NCI-H2171 treated with DMSO at 0.1 percent for 48 hours (cell line): ENCODE measurements at regions not wholly inside any gene's neighbourhood (a gene's known extent, or its start where the extent isn't known, plus 50 kb on each side); places are given as distances from the start of the nearest gene placed in this dataset.
"Not testable (repeated sequence)": the region's sequence is repeated elsewhere in the genome, so short reads cannot be mapped to it uniquely, and the experiment has no call there.

ENCODE experiments used
- DNase-seq: peaks from one replicate; lab custom pipeline; 2025; lab: John Stamatoyannopoulos, UW

- no peak for DNase-seq
These were observed 188.6 kb downstream of the PRL start for GRCh38 chr6:22108199-22108598.

DNA sequence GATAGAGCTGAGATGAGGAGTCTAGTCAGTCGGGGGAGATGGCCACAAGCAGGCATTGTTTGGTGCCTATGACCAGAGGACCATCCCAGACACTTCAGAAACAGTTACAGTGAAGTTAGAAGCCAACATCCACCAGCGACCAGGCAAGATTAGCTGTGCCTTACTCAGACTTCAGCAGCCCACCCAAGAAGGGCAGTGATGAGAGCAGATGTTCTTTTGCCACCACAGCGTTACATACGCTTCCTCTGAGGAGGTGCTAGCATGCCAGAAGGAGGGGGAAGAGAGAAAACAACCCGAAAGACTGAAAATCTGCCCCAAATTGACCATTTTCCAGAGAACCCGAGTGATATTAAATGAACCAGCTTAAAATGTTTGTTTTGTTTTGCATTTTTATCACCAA, 186.8 kb downstream of the PRL start:
- DNase-seq, result no peak

DNA sequence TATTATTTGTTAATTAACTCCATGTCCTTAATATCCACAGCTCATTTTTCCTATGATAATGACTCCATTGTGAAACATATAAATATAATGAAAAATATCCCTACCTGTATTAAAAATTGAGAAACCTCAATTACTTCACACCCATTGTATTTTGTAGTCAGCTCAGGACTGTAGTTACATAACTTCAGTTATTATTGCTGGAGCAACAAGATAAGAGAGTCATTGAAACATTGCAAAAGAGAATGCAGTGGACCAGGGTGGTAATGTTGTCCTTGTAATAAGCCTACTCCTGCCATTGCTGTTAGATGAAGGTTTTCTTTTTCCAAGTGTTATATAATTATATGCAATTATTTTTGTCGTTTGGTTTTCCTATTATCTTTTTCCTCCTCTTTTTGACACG, 184.4 kb downstream of the PRL start:
- no peak for DNase-seq

- no peak for DNase-seq
These were observed 183.6 kb downstream of the PRL start for GRCh38 chr6:22113026-22113766.

DNA sequence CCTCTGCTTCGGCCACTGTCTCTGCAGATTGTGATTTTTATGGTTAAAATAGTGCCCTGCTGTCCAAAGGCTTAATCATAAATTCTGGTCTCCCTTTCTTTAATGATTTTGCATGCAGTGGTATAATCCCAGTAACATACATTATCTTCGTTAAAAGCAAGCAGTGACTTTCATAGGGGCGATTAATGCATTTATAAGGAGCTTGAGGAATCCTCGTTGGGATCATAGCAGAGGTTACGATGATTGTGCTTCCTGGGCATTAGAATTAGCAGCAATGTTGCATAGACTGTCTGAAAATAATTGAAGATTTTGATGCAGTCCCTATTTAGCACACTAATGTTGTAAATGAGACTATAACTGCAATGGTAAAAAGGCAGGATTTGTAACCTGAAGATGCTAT, 181.3 kb downstream of the PRL start:
- no peak for DNase-seq

- no peak for DNase-seq
These were observed 179.2 kb downstream of the PRL start for GRCh38 chr6:22117631-22118030.

GRCh38 chr6:22119500-22119899, 177.3 kb downstream of the PRL start:
- no peak for DNase-seq

- DNase-seq, result no peak
These were observed 172.1 kb downstream of the PRL start for GRCh38 chr6:22124756-22125155.

DNA sequence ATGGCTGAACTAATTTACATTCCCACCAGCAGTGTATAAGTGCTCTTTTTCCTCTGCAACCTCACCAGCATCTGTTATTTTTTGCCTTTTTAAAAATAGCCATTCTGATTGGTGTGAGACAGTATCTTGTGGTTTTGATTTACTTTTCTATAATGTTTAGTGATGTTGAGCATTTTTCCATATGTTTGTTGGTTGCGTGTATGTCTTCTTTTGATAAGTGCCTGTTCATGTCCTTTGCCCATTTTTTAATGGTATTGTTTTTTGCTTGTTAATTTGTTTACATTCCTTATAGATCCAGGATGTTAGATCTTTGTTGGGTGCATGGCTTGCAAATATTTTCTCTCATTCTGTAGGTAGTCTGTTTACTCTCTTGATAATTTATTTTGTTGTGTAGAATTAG, 169.9 kb downstream of the PRL start:
- no peak for DNase-seq

GRCh38 chr6:22129751-22130150, 167.1 kb downstream of the PRL start:
- DNase-seq, result no peak

- DNase-seq, result no peak
These were observed 164.2 kb downstream of the PRL start for GRCh38 chr6:22132656-22133055.

DNA sequence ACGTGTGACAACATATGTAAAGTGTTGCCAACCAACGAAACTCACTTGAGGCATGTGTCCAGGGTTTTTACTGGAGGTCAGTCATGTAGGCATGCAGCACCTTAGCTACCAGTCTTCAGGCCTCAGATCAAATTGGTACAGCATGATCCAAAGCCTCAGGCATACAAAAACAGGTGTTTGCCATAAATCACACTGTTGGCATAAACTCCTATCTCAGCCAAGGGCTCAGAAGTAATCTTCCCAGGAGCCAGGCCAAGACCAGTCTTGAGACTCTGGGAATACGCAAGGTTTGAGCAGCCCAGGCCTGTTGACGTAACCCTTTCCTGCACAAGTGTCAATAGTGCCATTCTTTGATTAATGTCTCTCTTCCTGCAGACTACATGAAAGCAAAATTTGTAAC, 163.5 kb downstream of the PRL start:
- DNase-seq, result no peak

DNA sequence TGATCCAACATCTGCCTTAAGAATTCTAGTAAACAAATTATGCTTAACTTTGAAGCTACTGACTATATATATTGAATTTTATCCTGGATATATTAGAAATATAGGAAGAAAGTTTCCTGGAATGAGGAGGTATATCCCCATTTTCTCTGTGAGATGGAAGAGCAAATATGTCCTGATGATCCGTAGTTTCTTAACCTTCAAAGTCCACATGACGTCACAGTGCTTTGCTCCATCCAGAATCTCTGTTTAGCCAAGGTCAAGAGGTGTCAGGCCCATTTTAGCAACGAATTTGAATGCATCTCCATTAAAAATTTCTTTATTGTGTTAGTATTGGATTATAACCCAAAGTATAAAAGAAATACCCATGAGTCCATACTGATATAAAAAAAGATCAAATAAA, 162.5 kb downstream of the PRL start:
- no peak for DNase-seq

GRCh38 chr6:22135395-22135794, 161.4 kb downstream of the PRL start:
- DNase-seq, result no peak

GRCh38 chr6:22140736-22141135, 156.1 kb downstream of the PRL start:
- DNase-seq, result not testable (repeated sequence)

DNA sequence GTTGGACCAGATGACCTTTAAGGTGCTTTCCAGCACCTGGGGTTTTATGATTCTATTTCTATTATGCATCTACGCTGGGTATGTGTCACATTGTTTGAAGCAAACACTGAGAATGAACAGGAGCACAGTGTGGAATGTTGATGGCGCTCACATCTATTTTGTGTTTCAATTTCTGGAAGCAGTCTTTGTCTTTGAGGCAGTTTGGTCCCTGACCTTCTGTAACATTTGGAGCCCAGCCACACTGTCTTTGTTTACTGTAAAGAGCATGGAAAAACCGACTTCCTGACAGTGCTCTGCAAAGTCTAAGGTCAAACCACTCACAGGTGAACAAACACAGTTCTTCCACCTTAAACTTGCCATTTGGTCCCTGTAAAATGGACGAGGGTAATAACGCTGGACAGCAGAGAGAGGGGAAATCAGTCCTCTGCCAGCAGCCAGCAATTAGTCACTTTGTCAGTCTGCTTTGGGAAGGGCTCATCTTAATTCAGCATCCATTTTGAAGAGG, 155.5 kb downstream of the PRL start:
- DNase-seq, result no peak

GRCh38 chr6:22142856-22143255, 154.0 kb downstream of the PRL start:
- no peak for DNase-seq

- DNase-seq, result no peak
These were observed 151.5 kb downstream of the PRL start for GRCh38 chr6:22145376-22145775.

DNA sequence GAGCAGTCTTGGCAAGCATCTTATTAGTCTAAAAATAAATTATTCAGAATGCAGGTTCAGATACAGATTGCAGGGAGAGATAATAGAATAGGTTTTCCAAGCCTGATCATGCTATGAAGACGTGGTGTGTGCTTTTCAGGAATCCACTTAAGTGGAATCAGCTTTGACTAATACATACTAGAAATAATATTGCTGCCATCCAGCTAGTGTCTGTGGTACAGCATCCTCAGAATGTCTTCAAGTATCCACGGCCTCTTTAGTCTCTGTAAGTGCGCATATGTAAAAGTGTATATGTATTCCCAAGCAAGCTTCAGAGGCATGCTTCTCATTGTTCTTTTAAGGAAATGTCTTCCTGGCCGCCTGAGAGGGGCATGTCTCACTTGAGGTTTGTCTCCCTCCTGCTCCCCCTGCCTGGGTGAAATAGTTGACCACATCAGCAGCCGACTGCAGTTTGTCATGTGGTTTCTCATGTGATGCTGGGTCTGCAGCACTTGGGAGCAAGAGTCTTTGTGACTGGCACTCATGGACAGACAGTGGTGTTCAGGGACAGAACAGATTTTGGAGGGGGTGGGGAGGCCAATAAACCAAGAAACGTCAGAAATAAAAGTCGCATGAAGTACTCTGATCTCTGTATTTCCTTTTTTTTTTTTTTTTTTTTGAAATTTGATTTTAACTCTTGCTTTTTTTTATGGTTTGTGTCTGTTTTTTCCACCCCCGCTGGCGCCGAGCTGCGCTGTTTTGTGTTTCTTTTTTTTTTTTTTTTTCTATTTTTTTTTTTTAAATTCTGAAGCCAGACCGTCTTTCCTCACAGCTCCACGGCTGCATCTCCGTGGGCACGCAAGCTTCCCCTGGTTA, 150.8 kb downstream of the PRL start:
- DNase-seq, result peak; percentile 17

DNA sequence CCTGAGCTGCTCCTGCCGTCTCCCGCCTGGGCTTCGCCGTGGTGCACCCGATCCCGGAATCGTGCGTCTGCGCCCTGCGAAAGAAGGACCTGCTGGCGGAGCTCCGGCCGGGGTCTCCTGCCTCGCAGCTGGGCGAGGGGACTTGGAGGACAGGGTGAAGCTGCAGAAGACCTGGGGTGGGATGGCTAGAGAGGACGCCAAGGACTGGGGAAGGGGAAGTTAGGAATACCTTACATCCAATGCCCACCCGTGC, 150.2 kb downstream of the PRL start:
- DNase-seq, result no peak

- DNase-seq, result no peak
These were observed 149.7 kb downstream of the PRL start for GRCh38 chr6:22146931-22147701.

DNA sequence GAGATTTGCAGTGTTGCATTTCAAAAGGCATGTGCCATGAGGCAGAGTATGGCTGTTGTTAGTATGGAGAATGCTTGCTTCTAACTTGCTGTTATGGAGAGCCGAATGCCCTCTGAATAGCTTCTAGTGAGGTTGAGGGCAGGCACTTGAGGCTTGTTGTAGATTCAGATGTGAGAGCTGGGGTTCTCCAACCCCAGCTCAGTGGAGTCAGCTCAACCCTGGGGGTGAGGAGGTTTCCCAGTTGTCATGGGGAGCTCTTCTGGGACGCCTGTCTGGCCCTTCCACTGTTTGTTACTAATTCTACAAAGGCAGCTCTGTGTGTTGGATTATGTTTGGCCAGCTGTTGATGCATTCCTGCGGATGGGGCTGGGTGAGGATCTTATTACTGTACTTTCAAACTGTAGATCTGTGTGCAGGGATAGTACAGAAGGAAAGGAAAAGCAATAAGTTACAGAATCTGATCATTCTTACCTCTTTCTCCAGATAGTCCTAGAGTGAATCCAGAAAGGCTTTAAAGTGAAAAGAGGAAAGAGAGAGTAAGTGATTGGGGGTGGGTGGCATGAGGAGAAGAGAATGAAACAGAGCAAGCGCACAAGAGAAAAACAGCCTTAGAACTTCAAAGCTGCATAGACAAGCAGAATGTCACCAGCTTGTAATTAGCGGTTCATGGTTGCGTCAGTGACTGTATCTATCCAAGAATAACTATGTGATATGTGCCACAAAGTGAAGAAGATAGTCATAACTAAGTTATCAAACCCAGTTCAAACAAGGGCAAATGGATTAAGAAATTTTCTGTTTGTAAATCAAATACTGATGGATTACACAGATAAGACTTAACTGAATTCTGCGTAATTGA, 148.7 kb downstream of the PRL start:
- DNase-seq, result peak; percentile 87
